SK-N-MC (cell line): ENCODE measurements at regions not wholly inside any gene's neighbourhood (a gene's known extent, or its start where the extent isn't known, plus 50 kb on each side); places are given as distances from the start of the nearest gene placed in this dataset.

Experiments used
- EZH2 ChIP-seq: fragments of 200-600 bp; sonication (generic); IDR thresholded peaks from one replicate; pipeline ENCODE4 v1.6.1; 2017; ENCODE audit warnings: antibody characterized with exemption
- FOXP2 ChIP-seq: optimal IDR thresholded peaks from 2 replicates; pipeline ENCODE3; 2011; ENCODE audit warnings: mild to moderate bottlenecking, moderate library complexity; ENCODE audit not compliant: insufficient read depth; ENCODE audit errors: extremely low read length, control extremely low read depth
- POLR2AphosphoS5 ChIP-seq: IDR thresholded peaks from 2 replicates; pipeline ENCODE4 v1.6.1; 2012; ENCODE audit warnings: mild to moderate bottlenecking, low read depth, low read length, borderline replicate concordance

- TF ChIP-seq EZH2 (no peak), FOXP2 (no peak), POLR2AphosphoS5 (no peak)
These were observed 66.5 kb downstream of the EFNB1 start for GRCh38 chrX:68895341-68895755.
